WTC11 (cell line): ENCODE measurements at regions not wholly inside any gene's neighbourhood (a gene's known extent, or its start where the extent isn't known, plus 50 kb on each side); places are given as distances from the start of the nearest gene placed in this dataset.

Source experiments
- ATAC-seq: fragments of 200-7000 bp; cut with Tn5 transposase; 2 replicates; pipeline ENCODE4 v1.10.0; 2021; ENCODE audit warnings: mild to moderate bottlenecking, moderate library complexity
- CTCF ChIA-PET: fragments of 300-600 bp; sonication (Branson Sonifier 250); formaldehyde crosslinking; loops from one replicate; lab custom pipeline; 2021; ENCODE audit warnings: antibody characterized with exemption; lab: Charles Lee
- POLR2A ChIA-PET: fragments of 350-600 bp; sonication (Branson Sonifier 250); formaldehyde crosslinking; loops from one replicate; lab custom pipeline; 2021; ENCODE audit warnings: antibody characterized with exemption; lab: Charles Lee
- DNase-seq: peaks from one replicate; pipeline ENCODE4 v3.0.0; 2021; ENCODE audit warnings: low spot score
- H3K27ac Mint-ChIP-seq: 2 replicates; pipeline ENCODE4 v1.8.0; 2021; ENCODE audit warnings: mixed read lengths
- H3K27me3 Mint-ChIP-seq: 2 replicates; pipeline ENCODE4 v1.8.0; 2021; ENCODE audit warnings: low read depth, mild to moderate bottlenecking, moderate library complexity, mixed read lengths
- H3K36me3 Mint-ChIP-seq: 2 replicates; pipeline ENCODE4 v1.8.0; 2021; ENCODE audit warnings: mixed read lengths
- H3K4me1 Mint-ChIP-seq: 2 replicates; pipeline ENCODE4 v1.8.0; 2022; ENCODE audit warnings: mixed read lengths
- H3K4me3 Mint-ChIP-seq: 2 replicates; pipeline ENCODE4 v1.8.0; 2021; ENCODE audit warnings: mild to moderate bottlenecking, moderate library complexity, mixed read lengths
- H3K9me3 Mint-ChIP-seq: 2 replicates; pipeline ENCODE4 v1.8.0; 2021; ENCODE audit warnings: mixed read lengths
- ATF1 ChIP-seq: sonication (generic); formaldehyde crosslinking; IDR thresholded peaks from 2 replicates; pipeline ENCODE4 v1.8.1; 2023; ENCODE audit warnings: mild to moderate bottlenecking, moderate library complexity, missing genetic modification reagents
- CREB1 ChIP-seq: sonication (generic); formaldehyde crosslinking; IDR thresholded peaks from 2 replicates; pipeline ENCODE4 v1.8.0; 2023; ENCODE audit warnings: mild to moderate bottlenecking, missing genetic modification reagents
- ESRRA ChIP-seq: sonication (generic); formaldehyde crosslinking; IDR thresholded peaks from 2 replicates; pipeline ENCODE4 v1.8.1; 2022; ENCODE audit warnings: mild to moderate bottlenecking, missing genetic modification reagents, borderline replicate concordance
- JUN ChIP-seq: sonication (generic); formaldehyde crosslinking; IDR thresholded peaks from 2 replicates; pipeline ENCODE4 v1.8.0; 2023; ENCODE audit warnings: mild to moderate bottlenecking, missing genetic modification reagents
- MYBL2 ChIP-seq: sonication (generic); formaldehyde crosslinking; IDR thresholded peaks from 2 replicates; pipeline ENCODE4 v1.8.1; 2023; ENCODE audit warnings: mild to moderate bottlenecking, moderate library complexity, missing genetic modification reagents
- NFATC4 ChIP-seq: fragments of 250-450 bp; sonication (Bioruptor Pico); IDR thresholded peaks from 2 replicates; pipeline ENCODE4 v1.9.0; 2021; ENCODE audit warnings: mild to moderate bottlenecking
- PRRX2 ChIP-seq: fragments of 250-450 bp; sonication (Bioruptor Pico); IDR thresholded peaks from 2 replicates; pipeline ENCODE4 v1.8.0; 2021; ENCODE audit warnings: mild to moderate bottlenecking
- RELA ChIP-seq: sonication (generic); formaldehyde crosslinking; IDR thresholded peaks from 2 replicates; pipeline ENCODE4 v1.8.1; 2022; ENCODE audit warnings: missing genetic modification reagents, mild to moderate bottlenecking, borderline replicate concordance
- RORB ChIP-seq: fragments of 250-450 bp; sonication (Bioruptor Pico); IDR thresholded peaks from 2 replicates; pipeline ENCODE4 v1.9.0; 2021; ENCODE audit warnings: mild to moderate bottlenecking
- TCF7 ChIP-seq: sonication (generic); formaldehyde crosslinking; IDR thresholded peaks from 2 replicates; pipeline ENCODE4 v1.8.0; 2022; ENCODE audit warnings: mild to moderate bottlenecking, low read depth, missing genetic modification reagents, moderate library complexity
- TP53 ChIP-seq: sonication (generic); formaldehyde crosslinking; IDR thresholded peaks from 2 replicates; pipeline ENCODE4 v1.8.1; 2023; ENCODE audit warnings: mild to moderate bottlenecking, missing genetic modification reagents
- ZNF263 ChIP-seq: sonication (generic); formaldehyde crosslinking; IDR thresholded peaks from 2 replicates; pipeline ENCODE4 v1.8.1; 2022; ENCODE audit warnings: low read depth, mild to moderate bottlenecking, moderate library complexity, missing genetic modification reagents
- ZNF396 ChIP-seq: fragments of 250-450 bp; sonication (Bioruptor Pico); IDR thresholded peaks from 2 replicates; pipeline ENCODE4 v1.8.0; 2021; ENCODE audit warnings: mild to moderate bottlenecking, moderate library complexity, borderline replicate concordance
- ZNF416 ChIP-seq: fragments of 250-450 bp; sonication (Bioruptor Pico); IDR thresholded peaks from 2 replicates; pipeline ENCODE4 v1.9.0; 2021; ENCODE audit warnings: mild to moderate bottlenecking, inconsistent platforms
- ZNF671 ChIP-seq: fragments of 250-450 bp; sonication (Bioruptor Pico); IDR thresholded peaks from 2 replicates; pipeline ENCODE4 v1.8.0; 2021; ENCODE audit warnings: mild to moderate bottlenecking
- TF ChIP-seq, protein P1 (sequence below): sonication (generic); formaldehyde crosslinking; conservative IDR thresholded peaks from 2 replicates; pipeline ENCODE4 v1.8.1; 2023; ENCODE audit warnings: mild to moderate bottlenecking, low read depth, missing genetic modification reagents, moderate library complexity
- TF ChIP-seq, protein P2 (sequence below): sonication (generic); formaldehyde crosslinking; IDR thresholded peaks from 2 replicates; pipeline ENCODE4 v1.8.0; 2022; ENCODE audit warnings: mild to moderate bottlenecking, missing genetic modification reagents
- TF ChIP-seq, protein P3 (sequence below): sonication (generic); formaldehyde crosslinking; IDR thresholded peaks from 2 replicates; pipeline ENCODE4 v1.8.0; 2023; ENCODE audit warnings: mild to moderate bottlenecking, missing genetic modification reagents
- TF ChIP-seq, protein P4 (sequence below): sonication (generic); formaldehyde crosslinking; IDR thresholded peaks from 2 replicates; pipeline ENCODE4 v1.8.0; 2022; ENCODE audit warnings: missing genetic modification reagents
- TF ChIP-seq, protein P5 (sequence below): sonication (generic); formaldehyde crosslinking; conservative IDR thresholded peaks from 2 replicates; pipeline ENCODE4 v1.8.1; 2022; ENCODE audit warnings: mild to moderate bottlenecking, missing genetic modification reagents

DNA sequence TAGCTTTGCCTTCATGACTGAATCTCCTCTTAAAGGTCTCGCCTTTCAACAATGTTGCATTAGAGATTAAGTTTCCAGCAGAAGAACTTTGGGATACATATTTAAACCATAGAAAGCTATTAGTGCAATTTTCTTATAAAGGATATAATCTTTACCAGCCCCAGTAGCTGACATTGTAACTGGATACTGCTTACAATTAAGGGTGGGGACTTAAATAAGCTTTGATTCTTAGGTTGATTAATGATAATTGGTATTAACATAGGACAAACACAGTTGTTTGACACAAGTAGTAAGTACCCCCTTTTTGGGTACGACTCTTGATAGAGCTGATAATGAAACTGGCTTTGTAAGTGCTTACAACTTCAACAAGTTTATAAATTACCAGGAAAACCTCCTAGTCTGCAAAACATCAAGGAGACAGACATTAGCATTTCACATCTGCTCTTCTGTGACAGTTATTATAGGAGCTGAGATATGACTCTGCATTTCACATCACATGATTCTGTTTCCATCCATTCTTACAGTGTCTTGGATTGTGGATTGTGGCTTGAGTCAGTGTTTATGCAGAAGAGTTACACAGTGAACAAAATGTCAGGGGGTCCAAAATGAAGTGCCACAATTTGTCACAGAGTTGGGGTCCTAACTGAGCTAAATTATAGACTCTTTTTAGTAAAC is 249.1 kb upstream of the E2F7 start (continued):
- TF ChIP-seq TCF7 (CRISPR knock-in tag) (no peak), PRRX2 (CRISPR knock-in tag) (no peak)

DNA sequence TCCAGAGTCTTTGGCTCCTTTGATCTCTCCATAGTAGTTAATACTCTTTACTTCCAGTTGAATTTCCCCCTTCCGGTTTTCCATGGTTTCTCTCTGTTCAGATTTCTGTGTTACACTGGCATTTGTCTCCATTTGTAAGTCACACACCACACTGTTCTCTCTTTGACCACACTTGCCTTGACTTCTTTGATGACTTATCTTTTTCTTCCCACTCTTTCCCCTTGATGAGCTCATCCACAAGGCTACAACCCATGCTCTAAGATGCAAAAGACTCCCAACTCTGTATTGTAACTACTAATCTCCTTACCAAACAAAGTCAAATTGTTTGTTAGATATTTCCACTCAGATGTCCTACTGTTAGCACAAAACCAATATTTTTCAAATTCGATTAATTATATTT is 242.7 kb upstream of the E2F7 start:
- Mint-ChIP-seq H3K4me3 (no peak overlapping the region), H3K4me1 (peaks cover 4% of the 10 kb centered on the region), H3K36me3 (0 out of 2 replicates have a peak, but pooled peaks cover 3% of the 10 kb centered on the region), H3K27ac (no peak overlapping the region), H3K27me3 (no peaks in the 10 kb centered on the region), H3K9me3 (peaks cover 14% of the 10 kb centered on the region)
- no peak for DNase-seq
- POLR2A ChIA-PET, result no interaction called here
- TF ChIP-seq ZNF671 (CRISPR knock-in tag), result no peak
- TF ChIP-seq ESRRA (CRISPR knock-in tag), result no peak
- no peak for TF ChIP-seq TP53 (CRISPR knock-in tag)
- no peak for TF ChIP-seq ZNF263 (CRISPR knock-in tag)
- no peak for TF ChIP-seq RELA (CRISPR knock-in tag)
- TF ChIP-seq ATF1, result no peak
- TF ChIP-seq NFATC4 (CRISPR knock-in tag), result no peak
- TF ChIP-seq, protein P1, sequence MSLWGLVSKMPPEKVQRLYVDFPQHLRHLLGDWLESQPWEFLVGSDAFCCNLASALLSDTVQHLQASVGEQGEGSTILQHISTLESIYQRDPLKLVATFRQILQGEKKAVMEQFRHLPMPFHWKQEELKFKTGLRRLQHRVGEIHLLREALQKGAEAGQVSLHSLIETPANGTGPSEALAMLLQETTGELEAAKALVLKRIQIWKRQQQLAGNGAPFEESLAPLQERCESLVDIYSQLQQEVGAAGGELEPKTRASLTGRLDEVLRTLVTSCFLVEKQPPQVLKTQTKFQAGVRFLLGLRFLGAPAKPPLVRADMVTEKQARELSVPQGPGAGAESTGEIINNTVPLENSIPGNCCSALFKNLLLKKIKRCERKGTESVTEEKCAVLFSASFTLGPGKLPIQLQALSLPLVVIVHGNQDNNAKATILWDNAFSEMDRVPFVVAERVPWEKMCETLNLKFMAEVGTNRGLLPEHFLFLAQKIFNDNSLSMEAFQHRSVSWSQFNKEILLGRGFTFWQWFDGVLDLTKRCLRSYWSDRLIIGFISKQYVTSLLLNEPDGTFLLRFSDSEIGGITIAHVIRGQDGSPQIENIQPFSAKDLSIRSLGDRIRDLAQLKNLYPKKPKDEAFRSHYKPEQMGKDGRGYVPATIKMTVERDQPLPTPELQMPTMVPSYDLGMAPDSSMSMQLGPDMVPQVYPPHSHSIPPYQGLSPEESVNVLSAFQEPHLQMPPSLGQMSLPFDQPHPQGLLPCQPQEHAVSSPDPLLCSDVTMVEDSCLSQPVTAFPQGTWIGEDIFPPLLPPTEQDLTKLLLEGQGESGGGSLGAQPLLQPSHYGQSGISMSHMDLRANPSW (CRISPR knock-in tag), result no peak
- no peak for TF ChIP-seq TCF7 (CRISPR knock-in tag)
- TF ChIP-seq, protein P2, sequence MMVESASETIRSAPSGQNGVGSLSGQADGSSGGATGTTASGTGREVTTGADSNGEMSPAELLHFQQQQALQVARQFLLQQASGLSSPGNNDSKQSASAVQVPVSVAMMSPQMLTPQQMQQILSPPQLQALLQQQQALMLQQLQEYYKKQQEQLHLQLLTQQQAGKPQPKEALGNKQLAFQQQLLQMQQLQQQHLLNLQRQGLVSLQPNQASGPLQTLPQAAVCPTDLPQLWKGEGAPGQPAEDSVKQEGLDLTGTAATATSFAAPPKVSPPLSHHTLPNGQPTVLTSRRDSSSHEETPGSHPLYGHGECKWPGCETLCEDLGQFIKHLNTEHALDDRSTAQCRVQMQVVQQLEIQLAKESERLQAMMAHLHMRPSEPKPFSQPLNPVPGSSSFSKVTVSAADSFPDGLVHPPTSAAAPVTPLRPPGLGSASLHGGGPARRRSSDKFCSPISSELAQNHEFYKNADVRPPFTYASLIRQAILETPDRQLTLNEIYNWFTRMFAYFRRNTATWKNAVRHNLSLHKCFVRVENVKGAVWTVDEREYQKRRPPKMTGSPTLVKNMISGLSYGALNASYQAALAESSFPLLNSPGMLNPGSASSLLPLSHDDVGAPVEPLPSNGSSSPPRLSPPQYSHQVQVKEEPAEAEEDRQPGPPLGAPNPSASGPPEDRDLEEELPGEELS (CRISPR knock-in tag), result no peak
- TF ChIP-seq RORB (CRISPR knock-in tag), result no peak
- TF ChIP-seq CREB1 (CRISPR knock-in tag), result no peak
- TF ChIP-seq ZNF396 (CRISPR knock-in tag), result no peak
- TF ChIP-seq, all 79 proteins: peak for 0
- no peak for ATAC-seq
- CTCF ChIA-PET, result interaction anchor here (0.6 kb wide), 1 partner anchor 468 kb away, joined by 4 read pairs; no protein-coding TSS in a partner anchor

DNA sequence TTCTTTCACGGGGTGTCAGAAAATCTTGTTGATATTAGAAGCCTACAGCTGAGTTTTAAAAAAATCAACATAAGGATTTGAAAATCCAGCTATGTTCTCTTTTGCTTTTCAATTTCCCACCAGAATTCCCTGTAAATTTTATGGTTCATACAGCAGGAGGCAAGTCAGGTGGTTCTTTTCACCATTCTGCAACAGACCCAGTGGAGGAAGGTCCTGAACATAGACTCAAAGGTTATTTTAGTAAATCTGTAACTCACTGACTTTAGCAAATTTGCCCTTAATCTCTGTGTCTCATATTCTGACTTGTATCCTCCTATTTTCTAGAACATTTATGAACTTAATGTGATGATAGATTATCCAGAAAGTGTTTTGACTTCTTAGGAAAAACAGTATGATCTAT is 235.4 kb upstream of the E2F7 start:
- H3K36me3 Mint-ChIP-seq, result 0 out of 2 replicates have a peak, but pooled peaks cover 3% of the 10 kb centered on the region
- peaks cover 17% of the 10 kb centered on the region for H3K9me3 Mint-ChIP-seq
- CTCF ChIA-PET, result no interaction called here
- H3K4me3 Mint-ChIP-seq, result no peak overlapping the region
- POLR2A ChIA-PET, result no interaction called here
- ATAC-seq (no peak), DNase-seq (no peak)
- no peaks in the 10 kb centered on the region for H3K27me3 Mint-ChIP-seq
- H3K4me1 Mint-ChIP-seq, result no peaks in the 10 kb centered on the region
- H3K27ac Mint-ChIP-seq, result no peak overlapping the region
- TF ChIP-seq RORB (CRISPR knock-in tag) (no peak), ZNF416 (CRISPR knock-in tag) (no peak), JUN (CRISPR knock-in tag) (no peak), MYBL2 (CRISPR knock-in tag) (no peak), CREB1 (CRISPR knock-in tag) (no peak)
- TF ChIP-seq, protein P2 (CRISPR knock-in tag), result no peak
- TF ChIP-seq, protein P3, sequence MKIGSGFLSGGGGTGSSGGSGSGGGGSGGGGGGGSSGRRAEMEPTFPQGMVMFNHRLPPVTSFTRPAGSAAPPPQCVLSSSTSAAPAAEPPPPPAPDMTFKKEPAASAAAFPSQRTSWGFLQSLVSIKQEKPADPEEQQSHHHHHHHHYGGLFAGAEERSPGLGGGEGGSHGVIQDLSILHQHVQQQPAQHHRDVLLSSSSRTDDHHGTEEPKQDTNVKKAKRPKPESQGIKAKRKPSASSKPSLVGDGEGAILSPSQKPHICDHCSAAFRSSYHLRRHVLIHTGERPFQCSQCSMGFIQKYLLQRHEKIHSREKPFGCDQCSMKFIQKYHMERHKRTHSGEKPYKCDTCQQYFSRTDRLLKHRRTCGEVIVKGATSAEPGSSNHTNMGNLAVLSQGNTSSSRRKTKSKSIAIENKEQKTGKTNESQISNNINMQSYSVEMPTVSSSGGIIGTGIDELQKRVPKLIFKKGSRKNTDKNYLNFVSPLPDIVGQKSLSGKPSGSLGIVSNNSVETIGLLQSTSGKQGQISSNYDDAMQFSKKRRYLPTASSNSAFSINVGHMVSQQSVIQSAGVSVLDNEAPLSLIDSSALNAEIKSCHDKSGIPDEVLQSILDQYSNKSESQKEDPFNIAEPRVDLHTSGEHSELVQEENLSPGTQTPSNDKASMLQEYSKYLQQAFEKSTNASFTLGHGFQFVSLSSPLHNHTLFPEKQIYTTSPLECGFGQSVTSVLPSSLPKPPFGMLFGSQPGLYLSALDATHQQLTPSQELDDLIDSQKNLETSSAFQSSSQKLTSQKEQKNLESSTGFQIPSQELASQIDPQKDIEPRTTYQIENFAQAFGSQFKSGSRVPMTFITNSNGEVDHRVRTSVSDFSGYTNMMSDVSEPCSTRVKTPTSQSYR, result no peak
- TF ChIP-seq, protein P4, sequence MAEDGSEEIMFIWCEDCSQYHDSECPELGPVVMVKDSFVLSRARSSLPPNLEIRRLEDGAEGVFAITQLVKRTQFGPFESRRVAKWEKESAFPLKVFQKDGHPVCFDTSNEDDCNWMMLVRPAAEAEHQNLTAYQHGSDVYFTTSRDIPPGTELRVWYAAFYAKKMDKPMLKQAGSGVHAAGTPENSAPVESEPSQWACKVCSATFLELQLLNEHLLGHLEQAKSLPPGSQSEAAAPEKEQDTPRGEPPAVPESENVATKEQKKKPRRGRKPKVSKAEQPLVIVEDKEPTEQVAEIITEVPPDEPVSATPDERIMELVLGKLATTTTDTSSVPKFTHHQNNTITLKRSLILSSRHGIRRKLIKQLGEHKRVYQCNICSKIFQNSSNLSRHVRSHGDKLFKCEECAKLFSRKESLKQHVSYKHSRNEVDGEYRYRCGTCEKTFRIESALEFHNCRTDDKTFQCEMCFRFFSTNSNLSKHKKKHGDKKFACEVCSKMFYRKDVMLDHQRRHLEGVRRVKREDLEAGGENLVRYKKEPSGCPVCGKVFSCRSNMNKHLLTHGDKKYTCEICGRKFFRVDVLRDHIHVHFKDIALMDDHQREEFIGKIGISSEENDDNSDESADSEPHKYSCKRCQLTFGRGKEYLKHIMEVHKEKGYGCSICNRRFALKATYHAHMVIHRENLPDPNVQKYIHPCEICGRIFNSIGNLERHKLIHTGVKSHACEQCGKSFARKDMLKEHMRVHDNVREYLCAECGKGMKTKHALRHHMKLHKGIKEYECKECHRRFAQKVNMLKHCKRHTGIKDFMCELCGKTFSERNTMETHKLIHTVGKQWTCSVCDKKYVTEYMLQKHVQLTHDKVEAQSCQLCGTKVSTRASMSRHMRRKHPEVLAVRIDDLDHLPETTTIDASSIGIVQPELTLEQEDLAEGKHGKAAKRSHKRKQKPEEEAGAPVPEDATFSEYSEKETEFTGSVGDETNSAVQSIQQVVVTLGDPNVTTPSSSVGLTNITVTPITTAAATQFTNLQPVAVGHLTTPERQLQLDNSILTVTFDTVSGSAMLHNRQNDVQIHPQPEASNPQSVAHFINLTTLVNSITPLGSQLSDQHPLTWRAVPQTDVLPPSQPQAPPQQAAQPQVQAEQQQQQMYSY (CRISPR knock-in tag), result no peak
- TF ChIP-seq, protein P5, sequence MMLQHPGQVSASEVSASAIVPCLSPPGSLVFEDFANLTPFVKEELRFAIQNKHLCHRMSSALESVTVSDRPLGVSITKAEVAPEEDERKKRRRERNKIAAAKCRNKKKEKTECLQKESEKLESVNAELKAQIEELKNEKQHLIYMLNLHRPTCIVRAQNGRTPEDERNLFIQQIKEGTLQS (CRISPR knock-in tag), result no peak
